Osteoblast (primary cell): ENCODE measurements at regions not wholly inside any gene's neighbourhood (a gene's known extent, or its start where the extent isn't known, plus 50 kb on each side); places are given as distances from the start of the nearest gene placed in this dataset.

Source experiments
- DNase-seq: peaks from one replicate; pipeline ENCODE4 v3.0.0; 2011; ENCODE audit warnings: low spot score, mixed read lengths; ENCODE audit not compliant: insufficient read length; ENCODE audit errors: missing footprints
- H2AFZ ChIP-seq: 2 replicates; pipeline ENCODE4 v1.6.0; 2011; ENCODE audit warnings: mild to moderate bottlenecking, low read length
- H3K27ac ChIP-seq: 2 replicates; pipeline ENCODE4 v1.5.1; 2011; ENCODE audit warnings: mild to moderate bottlenecking, low read depth, low read length, moderate library complexity
- H3K27me3 ChIP-seq: 2 replicates; pipeline ENCODE4 v1.6.0; 2012; ENCODE audit warnings: mild to moderate bottlenecking, control low read depth, inconsistent platforms, low read length, moderate library complexity; ENCODE audit not compliant: insufficient read depth
- H3K36me3 ChIP-seq: 2 replicates; pipeline ENCODE4 v1.5.1; 2011; ENCODE audit warnings: mild to moderate bottlenecking, low read length, control low read depth, moderate library complexity; ENCODE audit not compliant: insufficient read depth
- H3K4me1 ChIP-seq: 2 replicates; pipeline ENCODE4 v1.5.1; 2011; ENCODE audit warnings: mild to moderate bottlenecking, low read length, control low read depth, moderate library complexity; ENCODE audit not compliant: insufficient read depth
- H3K4me2 ChIP-seq: 2 replicates; pipeline ENCODE4 v1.6.0; 2011; ENCODE audit warnings: mild to moderate bottlenecking, low read length; ENCODE audit not compliant: insufficient read depth
- H3K4me3 ChIP-seq: fragments of 200-600 bp; sonication (generic); 3 replicates; pipeline ENCODE4 v1.5.1; 2012; ENCODE audit warnings: mild to moderate bottlenecking, low read length, inconsistent platforms; ENCODE audit not compliant: insufficient read depth
- H3K79me2 ChIP-seq: 2 replicates; pipeline ENCODE4 v1.6.0; 2012; ENCODE audit warnings: mild to moderate bottlenecking, low read length, control low read depth, inconsistent platforms; ENCODE audit not compliant: insufficient read depth
- H3K9me3 ChIP-seq: 2 replicates; pipeline ENCODE4 v1.5.1; 2011; ENCODE audit warnings: low read depth, low read length, control low read depth
- H4K20me1 ChIP-seq: 2 replicates; pipeline ENCODE4 v1.6.0; 2012; ENCODE audit warnings: mild to moderate bottlenecking, low read length, control low read depth; ENCODE audit not compliant: insufficient read depth
- CTCF ChIP-seq: IDR thresholded peaks from 2 replicates; pipeline ENCODE4 v1.5.1; 2011; ENCODE audit warnings: mild to moderate bottlenecking, low read depth, low read length, moderate library complexity; ENCODE audit errors: extremely low read depth

- H4K20me1 ChIP-seq: no peaks in the 10 kb centered on the region
- H3K4me1 ChIP-seq: no peaks in the 10 kb centered on the region
- TF ChIP-seq CTCF: no peak
- H3K4me2 ChIP-seq: no peak overlapping the region
- no peak overlapping the region for H3K27ac ChIP-seq
- no peak for DNase-seq
- H3K79me2 ChIP-seq: no peaks in the 10 kb centered on the region
- no peaks in the 10 kb centered on the region for H3K9me3 ChIP-seq
- H3K4me3 ChIP-seq: no peak overlapping the region
- H3K27me3 ChIP-seq: no peaks in the 10 kb centered on the region
- H3K36me3 ChIP-seq: no peaks in the 10 kb centered on the region
- H2AFZ ChIP-seq: no peak overlapping the region
Observed at GRCh38 chr5:3654515-3654914, 58.9 kb downstream of the IRX1 start.

GRCh38 chr5:3656803-3657202 lies 61.2 kb downstream of the IRX1 start:
- Histone ChIP-seq H3K27me3 (no peaks in the 10 kb centered on the region), H3K27ac (no peak overlapping the region), H3K36me3 (no peaks in the 10 kb centered on the region), H2AFZ (no peak overlapping the region), H3K9me3 (no peaks in the 10 kb centered on the region), H3K79me2 (no peaks in the 10 kb centered on the region), H3K4me1 (no peaks in the 10 kb centered on the region), H3K4me3 (no peak overlapping the region), H4K20me1 (no peaks in the 10 kb centered on the region), H3K4me2 (no peak overlapping the region)
- peak; percentile 66 for DNase-seq
- TF ChIP-seq CTCF: no peak

GRCh38 chr5:3657364-3658022 lies 61.9 kb downstream of the IRX1 start:
- Histone ChIP-seq H3K27ac (no peak overlapping the region), H4K20me1 (no peaks in the 10 kb centered on the region), H3K9me3 (no peaks in the 10 kb centered on the region), H2AFZ (no peak overlapping the region), H3K36me3 (no peaks in the 10 kb centered on the region), H3K79me2 (no peaks in the 10 kb centered on the region), H3K27me3 (no peaks in the 10 kb centered on the region), H3K4me2 (no peak overlapping the region), H3K4me3 (no peak overlapping the region), H3K4me1 (no peaks in the 10 kb centered on the region)
- DNase-seq: no peak
- no peak for TF ChIP-seq CTCF

GRCh38 chr5:3658929-3659328 lies 63.3 kb downstream of the IRX1 start:
- Histone ChIP-seq H2AFZ (no peak overlapping the region), H3K9me3 (no peaks in the 10 kb centered on the region), H3K4me2 (no peak overlapping the region), H3K79me2 (no peaks in the 10 kb centered on the region), H3K4me3 (no peak overlapping the region), H3K4me1 (no peaks in the 10 kb centered on the region), H4K20me1 (no peaks in the 10 kb centered on the region), H3K27ac (no peak overlapping the region), H3K27me3 (no peaks in the 10 kb centered on the region), H3K36me3 (no peaks in the 10 kb centered on the region)
- no peak for DNase-seq
- TF ChIP-seq CTCF: no peak
